A549 (cell line): ENCODE measurements at regions not wholly inside any gene's neighbourhood (a gene's known extent, or its start where the extent isn't known, plus 50 kb on each side); places are given as distances from the start of the nearest gene placed in this dataset.

ENCODE experiments used
- CHD2 ChIP-seq: fragments of 150-350 bp; IDR thresholded peaks from 2 replicates; pipeline ENCODE4 v1.6.1; 2014; ENCODE audit warnings: low read length; ENCODE audit not compliant: partially characterized antibody
- CTCF ChIP-seq: fragments of >200 bp; sonication (Bioruptor Twin); formaldehyde crosslinking; IDR thresholded peaks from 3 replicates; pipeline ENCODE4 v1.5.1; 2016
- FOSB ChIP-seq: fragments of 250-450 bp; sonication (Bioruptor Pico); IDR thresholded peaks from 2 replicates; pipeline ENCODE4 v1.5.0; 2020; ENCODE audit warnings: mild to moderate bottlenecking, moderate library complexity
- HDAC2 ChIP-seq: fragments of 200-600 bp; sonication (generic); IDR thresholded peaks from 2 replicates; pipeline ENCODE4 v1.6.1; 2016
- KDM1A ChIP-seq: fragments of 200-600 bp; sonication (generic); IDR thresholded peaks from 2 replicates; pipeline ENCODE4 v1.6.1; 2016; ENCODE audit warnings: low read depth, mild to moderate bottlenecking
- MAX ChIP-seq: IDR thresholded peaks from 2 replicates; pipeline ENCODE4 v1.6.1; 2012
- MYC ChIP-seq: IDR thresholded peaks from 2 replicates; pipeline ENCODE4 v1.6.1; 2012; ENCODE audit warnings: mild to moderate bottlenecking, inconsistent platforms, low read length, improper control_type of control experiment, borderline replicate concordance
- POLR2A ChIP-seq: IDR thresholded peaks from 2 replicates; pipeline ENCODE4 v1.6.1; 2012; ENCODE audit warnings: mild to moderate bottlenecking, low read length
- RAD21 ChIP-seq, 2 experiments: fragments of >200 bp in 1 of 2; sonication (Bioruptor Twin) in 1 of 2; formaldehyde crosslinking in 1 of 2; IDR thresholded peaks in 1 of 2; conservative IDR thresholded peaks in 1 of 2; 2 replicates in 1 of 2; 3 replicates in 1 of 2; pipeline ENCODE4 v1.6.1; 2012 to 2018; ENCODE audit warnings: inconsistent platforms in 1 of 2
- RCOR1 ChIP-seq: fragments of 150-350 bp; IDR thresholded peaks from 2 replicates; pipeline ENCODE4 v1.6.1; 2014; ENCODE audit warnings: antibody characterized with exemption, low read length, low read depth
- ZC3H11A ChIP-seq: fragments of 450-650 bp; IDR thresholded peaks from 2 replicates; pipeline ENCODE4 v1.6.1; 2014; ENCODE audit warnings: antibody characterized with exemption, mild to moderate bottlenecking
- TF ChIP-seq, protein P1 (sequence below): fragments of 450-650 bp; IDR thresholded peaks from 2 replicates; pipeline ENCODE4 v1.6.1; 2014; ENCODE audit warnings: antibody characterized with exemption

DNA sequence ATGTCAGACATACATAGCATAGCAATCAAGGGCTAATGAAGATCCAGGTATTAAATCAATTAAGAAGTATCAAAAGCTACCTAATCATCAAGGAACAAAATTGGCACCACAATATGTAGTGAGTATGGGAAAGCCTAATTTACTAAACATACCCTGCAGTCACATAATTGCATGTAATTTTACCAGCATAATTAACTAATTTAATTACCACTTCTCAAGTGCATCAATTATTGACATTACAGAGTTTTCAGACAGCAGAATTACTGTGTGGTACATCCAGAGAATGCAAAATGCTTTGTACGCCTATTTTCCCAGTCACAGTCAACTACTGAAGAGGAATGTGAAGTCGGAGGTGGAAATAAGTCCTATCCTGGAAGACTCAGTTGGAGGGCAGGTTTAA lies 279.0 kb upstream of the ID4 start:
- TF ChIP-seq CTCF: no peak
- TF ChIP-seq, protein P1, sequence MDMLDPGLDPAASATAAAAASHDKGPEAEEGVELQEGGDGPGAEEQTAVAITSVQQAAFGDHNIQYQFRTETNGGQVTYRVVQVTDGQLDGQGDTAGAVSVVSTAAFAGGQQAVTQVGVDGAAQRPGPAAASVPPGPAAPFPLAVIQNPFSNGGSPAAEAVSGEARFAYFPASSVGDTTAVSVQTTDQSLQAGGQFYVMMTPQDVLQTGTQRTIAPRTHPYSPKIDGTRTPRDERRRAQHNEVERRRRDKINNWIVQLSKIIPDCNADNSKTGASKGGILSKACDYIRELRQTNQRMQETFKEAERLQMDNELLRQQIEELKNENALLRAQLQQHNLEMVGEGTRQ: no peak
- TF ChIP-seq CHD2: no peak
- TF ChIP-seq POLR2A: no peak
- TF ChIP-seq ZC3H11A: no peak
- no peak for TF ChIP-seq RAD21 (conservative IDR thresholded peaks at IDR 0.05 in 1 of 2, IDR thresholded peaks at IDR 0.05 in 1 of 2)
- TF ChIP-seq KDM1A: no peak
- TF ChIP-seq MYC: no peak
- no peak for TF ChIP-seq RCOR1
- no peak for TF ChIP-seq HDAC2
- TF ChIP-seq MAX: no peak
- TF ChIP-seq FOSB: no peak
